Hindlimb muscle (tissue), 1 donor: ENCODE measurements at regions not wholly inside any gene's neighbourhood (a gene's known extent, or its start where the extent isn't known, plus 50 kb on each side); places are given as distances from the start of the nearest gene placed in this dataset.
A peak's percentile ranks its signal among the peaks of the same experiment; 100 is the strongest.
"Not testable (repeated sequence)": the region's sequence is repeated elsewhere in the genome, so short reads cannot be mapped to it uniquely, and the experiment has no call there.

ENCODE experiments used
- DNase-seq: peaks from one replicate; pipeline ENCODE4 v3.0.0-alpha.2; 2013

- no peak for DNase-seq
Observed at GRCh38 chr5:102666164-102666946, 88.8 kb upstream of the PAM start.

GRCh38 chr5:102668220-102668932, 86.7 kb upstream of the PAM start:
- no peak for DNase-seq

GRCh38 chr5:102670224-102670836, 84.8 kb upstream of the PAM start:
- no peak for DNase-seq

GRCh38 chr5:102671033-102671734, 83.9 kb upstream of the PAM start:
- not testable (repeated sequence) for DNase-seq

GRCh38 chr5:102678267-102679058, 76.6 kb upstream of the PAM start:
- DNase-seq = no peak

GRCh38 chr5:102681403-102681983, 73.6 kb upstream of the PAM start:
- DNase-seq = peak; percentile 46

GRCh38 chr5:102682101-102682647, 72.9 kb upstream of the PAM start:
- no peak for DNase-seq

GRCh38 chr5:102688076-102688475, 67.0 kb upstream of the PAM start:
- DNase-seq = not testable (repeated sequence)

- DNase-seq = not testable (repeated sequence)
Observed at GRCh38 chr5:102688581-102689342, 66.3 kb upstream of the PAM start.

GRCh38 chr5:102690910-102691309, 64.2 kb upstream of the PAM start:
- no peak for DNase-seq

GRCh38 chr5:102691434-102691833, 63.7 kb upstream of the PAM start:
- no peak for DNase-seq

- DNase-seq = peak; percentile 13
Observed at GRCh38 chr5:102700120-102700831, 54.8 kb upstream of the PAM start.

- no peak for DNase-seq
Observed at GRCh38 chr5:102700916-102701315, 54.2 kb upstream of the PAM start.

GRCh38 chr5:102701748-102702147, 53.4 kb upstream of the PAM start:
- no peak for DNase-seq
